GM12878 (cell line): ENCODE measurements at regions not wholly inside any gene's neighbourhood (a gene's known extent, or its start where the extent isn't known, plus 50 kb on each side); places are given as distances from the start of the nearest gene placed in this dataset.

ENCODE experiments used
- ATAC-seq: fragments of 200-7000 bp; cut with Tn5 transposase; 3 replicates; pipeline ENCODE4 v1.9.1; 2020; ENCODE audit warnings: mild to moderate bottlenecking, moderate library complexity
- BruUV-seq: library from RNA; stranded (reverse); fragments of 400-500 nt; replicated peaks from 2 replicates; lab custom pipeline; 2021; lab: Mats Ljungman, UMichigan
- CTCF ChIA-PET: fragments of 300-600 bp; sonication (Branson Sonifier 250); formaldehyde crosslinking; extraction: SDS; loops from one replicate; lab custom pipeline; 2021; ENCODE audit warnings: inconsistent platforms; lab: Yijun Ruan, JAX
- POLR2A ChIA-PET: fragments of 350-600 bp; formaldehyde crosslinking; extraction: SDS; loops from one replicate; lab custom pipeline; 2021; ENCODE audit warnings: inconsistent platforms; lab: Charles Lee
- RAD21 ChIA-PET: fragments of 300-600 bp; sonication (Branson Sonifier 250); formaldehyde crosslinking; loops from one replicate; lab custom pipeline; 2023; ENCODE audit warnings: antibody characterized with exemption; ENCODE audit not compliant: unreplicated experiment; lab: Charles Lee
- SMC1A ChIA-PET: fragments of 300-600 bp; sonication (Branson Sonifier 250); formaldehyde crosslinking; loops from one replicate; lab custom pipeline; 2023; ENCODE audit not compliant: unreplicated experiment, uncharacterized antibody; lab: Charles Lee
- DNase-seq: peaks from one replicate; pipeline ENCODE4 v3.0.0-alpha.2; 2011; ENCODE audit warnings: low read depth, low spot score
- FAIRE-seq: peaks from 3 replicates; lab custom pipeline; 2011; peaks lifted over from hg19 to GRCh38; lab: Jason Lieb, UNC
- H2AFZ ChIP-seq: 2 replicates; pipeline ENCODE4 v1.6.0; 2011; ENCODE audit warnings: low read depth, low read length, control low read depth; ENCODE audit not compliant: control insufficient read depth
- H3K27ac ChIP-seq: 2 replicates; pipeline ENCODE4 v1.5.1; 2011; ENCODE audit warnings: control low read depth; ENCODE audit not compliant: control insufficient read depth, insufficient read depth
- H3K27me3 ChIP-seq, 2 experiments: replicated peaks in 1 of 2; 2 replicates each; pipeline versions ENCODE4 v1.6.0 to v1.6.1; 2011; ENCODE audit warnings: low read length in 1 of 2; ENCODE audit not compliant: control insufficient read depth in 2 of 2, insufficient read depth in 2 of 2
- H3K36me3 ChIP-seq, 2 experiments: 2 replicates each; pipeline ENCODE4 v1.5.1; 2011; ENCODE audit warnings: low read length in 1 of 2; ENCODE audit not compliant: control insufficient read depth in 2 of 2, insufficient read depth in 2 of 2
- H3K4me1 ChIP-seq: 2 replicates; pipeline ENCODE4 v1.6.1; 2011; ENCODE audit warnings: mild to moderate bottlenecking, low read length, moderate library complexity, mixed read lengths; ENCODE audit not compliant: control insufficient read depth, insufficient read depth
- H3K4me2 ChIP-seq: 2 replicates; pipeline ENCODE4 v1.6.0; 2011; ENCODE audit warnings: control low read depth; ENCODE audit not compliant: control insufficient read depth, insufficient read depth
- H3K4me3 ChIP-seq: fragments of 200-600 bp; sonication (generic); 2 replicates; pipeline ENCODE4 v1.5.1; 2016
- H3K79me2 ChIP-seq: 2 replicates; pipeline ENCODE4 v1.6.0; 2011; ENCODE audit warnings: low read length; ENCODE audit not compliant: control insufficient read depth, insufficient read depth
- H3K9ac ChIP-seq: 2 replicates; pipeline ENCODE4 v1.8.0; 2011; ENCODE audit warnings: low read length, control low read depth, mixed read lengths; ENCODE audit not compliant: control insufficient read depth, insufficient read depth
- H3K9me3 ChIP-seq: replicated peaks from 3 replicates; pipeline ENCODE4 v1.5.1; 2011; ENCODE audit warnings: mild to moderate bottlenecking, low read length; ENCODE audit not compliant: control insufficient read depth, insufficient read depth
- H4K20me1 ChIP-seq: 2 replicates; pipeline ENCODE4 v1.6.0; 2011; ENCODE audit not compliant: control insufficient read depth, insufficient read depth
- KDM1A ChIP-seq: fragments of 200-600 bp; sonication (generic); IDR thresholded peaks from 2 replicates; pipeline ENCODE4 v1.6.1; 2016; ENCODE audit warnings: borderline replicate concordance
- MTA3 ChIP-seq: IDR thresholded peaks from 2 replicates; pipeline ENCODE4 v1.6.1; 2012; ENCODE audit warnings: low read length, inconsistent platforms, borderline replicate concordance
- NFYA ChIP-seq: IDR thresholded peaks from 2 replicates; pipeline ENCODE4 v1.6.1; 2011; ENCODE audit warnings: low read depth, mild to moderate bottlenecking, low read length, improper control_type of control experiment, borderline replicate concordance
- RFX5 ChIP-seq: IDR thresholded peaks from 2 replicates; pipeline ENCODE4 v1.6.1; 2011; ENCODE audit warnings: low read depth, low read length, improper control_type of control experiment
- TCF12 ChIP-seq: IDR thresholded peaks from 2 replicates; pipeline ENCODE4 v1.6.1; 2011; ENCODE audit warnings: low read depth, mild to moderate bottlenecking, low read length
- ZZZ3 ChIP-seq: IDR thresholded peaks from 2 replicates; pipeline ENCODE4 v1.6.1; 2011; ENCODE audit warnings: low read depth; ENCODE audit not compliant: control insufficient read depth, insufficient read length
- WGBS: methylation state at CpG from one replicate; pipeline ENCODE4 v1.1.6; 2016; ENCODE audit warnings: low lambda C conversion rate; ENCODE audit not compliant: insufficient replicate concordance, insufficient coverage; ENCODE audit errors: missing lambda C conversion rate; 5-methylcytosine and 5-hydroxymethylcytosine counted together
- in situ Hi-C: fragments of 300-500 bp; cut with MboI; formaldehyde crosslinking; loops from 9 replicates; pipeline ENCODE4 v1.14.3; 2018; ENCODE audit warnings: mixed read lengths
- intact Hi-C: fragments of 100-400 bp; cut with micrococcal nuclease; formaldehyde crosslinking; loops from one replicate; pipeline ENCODE4 v1.14.2; 2022; ENCODE audit not compliant: unreplicated experiment
- TF ChIP-seq, protein P1 (sequence below): fragments of 450-650 bp; IDR thresholded peaks from 2 replicates; pipeline ENCODE4 v1.6.1; 2017; ENCODE audit warnings: borderline replicate concordance
- TF ChIP-seq, protein P2 (sequence below): IDR thresholded peaks from 2 replicates; pipeline ENCODE4 v1.6.1; 2011; ENCODE audit warnings: low read depth, low read length, improper control_type of control experiment, borderline replicate concordance

DNA sequence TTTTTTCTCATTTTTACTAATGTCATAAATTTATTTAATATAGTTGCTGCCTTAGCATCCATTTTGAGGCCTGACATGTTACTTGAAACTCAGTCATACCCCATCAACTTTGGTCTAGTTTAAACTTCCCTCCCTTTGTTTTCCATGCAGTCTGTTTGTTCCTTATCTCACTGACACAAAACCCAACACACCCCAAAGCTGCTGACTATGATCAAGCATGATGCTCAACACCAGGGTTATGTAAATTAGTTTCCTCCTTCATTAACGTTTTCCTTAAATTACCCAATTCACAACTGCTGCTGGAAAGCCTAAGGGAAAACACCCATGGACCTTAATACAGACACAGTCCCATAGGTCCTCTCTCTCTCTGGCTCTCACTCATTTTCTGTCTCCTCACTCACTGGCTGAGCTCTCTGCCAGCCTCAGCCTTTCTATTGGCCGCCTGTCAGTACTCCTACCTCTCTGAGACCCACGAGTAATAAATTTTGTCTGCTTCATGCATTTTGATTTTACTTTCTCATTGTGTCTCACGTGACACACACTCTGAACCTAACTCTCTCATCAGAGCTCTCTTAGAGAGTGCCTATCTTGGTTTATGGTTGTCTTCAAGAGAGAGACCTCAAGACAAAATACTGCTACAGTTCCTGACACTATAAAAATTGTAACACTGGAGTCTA is 904.5 kb downstream of the C6orf118 start:
- intact Hi-C loops (no loop called here), in situ Hi-C loops (no loop called here)
- Histone ChIP-seq H3K27me3 (no peaks in the 10 kb centered on the region), H3K36me3 (no peaks in the 10 kb centered on the region), H3K4me1 (no peaks in the 10 kb centered on the region), H3K79me2 (no peaks in the 10 kb centered on the region), H3K4me3 (no peak overlapping the region), H3K4me2 (no peak overlapping the region), H3K27ac (no peak overlapping the region), H2AFZ (no peak overlapping the region), H3K9me3 (no peaks in the 10 kb centered on the region), H3K9ac (no peak overlapping the region), H4K20me1 (no peaks in the 10 kb centered on the region)
- ChIA-PET SMC1A (no interaction called here), RAD21 (no interaction called here), POLR2A (no interaction called here), CTCF (no interaction called here)
- TF ChIP-seq, protein P1, sequence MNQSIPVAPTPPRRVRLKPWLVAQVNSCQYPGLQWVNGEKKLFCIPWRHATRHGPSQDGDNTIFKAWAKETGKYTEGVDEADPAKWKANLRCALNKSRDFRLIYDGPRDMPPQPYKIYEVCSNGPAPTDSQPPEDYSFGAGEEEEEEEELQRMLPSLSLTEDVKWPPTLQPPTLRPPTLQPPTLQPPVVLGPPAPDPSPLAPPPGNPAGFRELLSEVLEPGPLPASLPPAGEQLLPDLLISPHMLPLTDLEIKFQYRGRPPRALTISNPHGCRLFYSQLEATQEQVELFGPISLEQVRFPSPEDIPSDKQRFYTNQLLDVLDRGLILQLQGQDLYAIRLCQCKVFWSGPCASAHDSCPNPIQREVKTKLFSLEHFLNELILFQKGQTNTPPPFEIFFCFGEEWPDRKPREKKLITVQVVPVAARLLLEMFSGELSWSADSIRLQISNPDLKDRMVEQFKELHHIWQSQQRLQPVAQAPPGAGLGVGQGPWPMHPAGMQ, result no peak
- TF ChIP-seq, protein P2, sequence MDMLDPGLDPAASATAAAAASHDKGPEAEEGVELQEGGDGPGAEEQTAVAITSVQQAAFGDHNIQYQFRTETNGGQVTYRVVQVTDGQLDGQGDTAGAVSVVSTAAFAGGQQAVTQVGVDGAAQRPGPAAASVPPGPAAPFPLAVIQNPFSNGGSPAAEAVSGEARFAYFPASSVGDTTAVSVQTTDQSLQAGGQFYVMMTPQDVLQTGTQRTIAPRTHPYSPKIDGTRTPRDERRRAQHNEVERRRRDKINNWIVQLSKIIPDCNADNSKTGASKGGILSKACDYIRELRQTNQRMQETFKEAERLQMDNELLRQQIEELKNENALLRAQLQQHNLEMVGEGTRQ, result no peak
- no peak for TF ChIP-seq MTA3
- no peak for TF ChIP-seq KDM1A
- no peak for TF ChIP-seq NFYA
- TF ChIP-seq ZZZ3, result no peak
- no peak for TF ChIP-seq RFX5
- TF ChIP-seq TCF12, result no peak
- 2% methylated on average over 4 of the region's 4 CpGs for WGBS
- no peak for FAIRE-seq
- no TSS peak for BruUV-seq
- no peak for DNase-seq
- ATAC-seq, result no peak
